CD4-positive, alpha-beta memory T cell (primary cell): ENCODE measurements at regions not wholly inside any gene's neighbourhood (a gene's known extent, or its start where the extent isn't known, plus 50 kb on each side); places are given as distances from the start of the nearest gene placed in this dataset.

Experiments used
- CTCF ChIA-PET: fragments of 350-600 bp; sonication (Branson Sonifier 250); formaldehyde crosslinking; loops from one replicate; lab custom pipeline; 2021; ENCODE audit warnings: inconsistent platforms; ENCODE audit not compliant: partially characterized antibody; lab: Charles Lee
- POLR2A ChIA-PET: fragments of 350-600 bp; sonication (Branson Sonifier 250); formaldehyde crosslinking; loops from one replicate; lab custom pipeline; 2021; ENCODE audit not compliant: partially characterized antibody; lab: Charles Lee
- DNase-seq, 5 donors: peaks; one replicate each; pipeline versions ENCODE4 v3.0.0 to v3.0.0-alpha.2; 2020 to 2022; ENCODE audit warnings: mixed read lengths in 1 of 5
- H3K27ac ChIP-seq: one replicate; pipeline ENCODE4 v1.7.0; 2013; ENCODE audit warnings: low read depth, low read length
- H3K27me3 ChIP-seq: 2 replicates; pipeline ENCODE4 v1.7.0; 2013; ENCODE audit warnings: mild to moderate bottlenecking, low read length, moderate library complexity; ENCODE audit not compliant: insufficient read depth
- H3K36me3 ChIP-seq: 2 replicates; pipeline ENCODE4 v1.7.0; 2013; ENCODE audit warnings: mild to moderate bottlenecking, low read length, moderate library complexity; ENCODE audit not compliant: insufficient read depth
- H3K4me1 ChIP-seq: 2 replicates; pipeline ENCODE4 v1.7.0; 2013; ENCODE audit warnings: mild to moderate bottlenecking, low read length, moderate library complexity; ENCODE audit not compliant: insufficient read depth
- H3K4me3 ChIP-seq, 2 donors: one replicate each; pipeline ENCODE4 v1.7.0; 2013; ENCODE audit warnings: low read length in 2 of 2, mild to moderate bottlenecking in 1 of 2
- H3K9me3 ChIP-seq, 2 donors: one replicate each; pipeline ENCODE4 v1.7.0; 2013; ENCODE audit warnings: low read length in 2 of 2, control low read depth in 1 of 2; ENCODE audit not compliant: control insufficient read depth in 1 of 2
- H3K27ac Mint-ChIP-seq, 7 donors: one replicate each; pipeline ENCODE4 v1.8.0; 2020 to 2021; ENCODE audit warnings: mixed read lengths in 7 of 7, mild to moderate bottlenecking in 6 of 7, inconsistent platforms in 3 of 7, moderate library complexity in 3 of 7
- H3K27me3 Mint-ChIP-seq, 2 donors: one replicate each; pipeline ENCODE4 v1.8.0; 2020 to 2021; ENCODE audit warnings: mixed read lengths in 2 of 2
- H3K36me3 Mint-ChIP-seq, 2 donors: one replicate each; pipeline ENCODE4 v1.8.0; 2020 to 2021; ENCODE audit warnings: mixed read lengths in 2 of 2, inconsistent platforms in 1 of 2, mild to moderate bottlenecking in 1 of 2
- H3K4me1 Mint-ChIP-seq, 4 donors: one replicate each; pipeline ENCODE4 v1.8.0; 2020 to 2021; ENCODE audit warnings: mixed read lengths in 4 of 4, mild to moderate bottlenecking in 1 of 4
- H3K4me3 Mint-ChIP-seq, 8 donors: one replicate each; pipeline ENCODE4 v1.8.0; 2020 to 2021; ENCODE audit warnings: mixed read lengths in 8 of 8, mild to moderate bottlenecking in 7 of 8, moderate library complexity in 6 of 8, inconsistent platforms in 3 of 8
- H3K9me3 Mint-ChIP-seq, 8 donors: one replicate each; pipeline ENCODE4 v1.8.0; 2020 to 2021; ENCODE audit warnings: mixed read lengths in 8 of 8, mild to moderate bottlenecking in 5 of 8, inconsistent platforms in 3 of 8, moderate library complexity in 1 of 8
- intact Hi-C: fragments of 100-400 bp; cut with micrococcal nuclease; formaldehyde crosslinking; loops from one replicate; pipeline ENCODE4 v1.15.1; 2023

- H3K27ac Mint-ChIP-seq = no peak overlapping the region
- POLR2A ChIA-PET = interaction anchor here (1.4 kb wide), 1 partner anchor 108 kb away, joined by 5 read pairs; the partner anchor contains the start of gene SLC4A7
- intact Hi-C loops = loop anchor here (5.0 kb wide), 3 partner anchors 39 to 111 kb away; partner anchors contain the start of gene SLC4A7
- peaks cover 25 to 52% (median 39%) of the 10 kb centered on the region in 4 donors for H3K4me1 Mint-ChIP-seq
- no peak overlapping the region for H3K4me3 Mint-ChIP-seq
- no peak for DNase-seq
- no peak overlapping the region for H3K4me3 ChIP-seq
- peaks cover 30% of the 10 kb centered on the region for H3K4me1 ChIP-seq
- H3K27me3 ChIP-seq = no peaks in the 10 kb centered on the region
- no peaks in the 10 kb centered on the region for H3K36me3 Mint-ChIP-seq
- H3K36me3 ChIP-seq = no peaks in the 10 kb centered on the region
- no peaks in the 10 kb centered on the region for H3K9me3 ChIP-seq
- no peak overlapping the region for H3K27ac ChIP-seq
- CTCF ChIA-PET = no interaction called here
- H3K9me3 Mint-ChIP-seq = no peaks in the 10 kb centered on the region
- H3K27me3 Mint-ChIP-seq = no peaks in the 10 kb centered on the region
Measured at GRCh38 chr3:27593173-27593572, 109.0 kb upstream of the SLC4A7 start.

DNA sequence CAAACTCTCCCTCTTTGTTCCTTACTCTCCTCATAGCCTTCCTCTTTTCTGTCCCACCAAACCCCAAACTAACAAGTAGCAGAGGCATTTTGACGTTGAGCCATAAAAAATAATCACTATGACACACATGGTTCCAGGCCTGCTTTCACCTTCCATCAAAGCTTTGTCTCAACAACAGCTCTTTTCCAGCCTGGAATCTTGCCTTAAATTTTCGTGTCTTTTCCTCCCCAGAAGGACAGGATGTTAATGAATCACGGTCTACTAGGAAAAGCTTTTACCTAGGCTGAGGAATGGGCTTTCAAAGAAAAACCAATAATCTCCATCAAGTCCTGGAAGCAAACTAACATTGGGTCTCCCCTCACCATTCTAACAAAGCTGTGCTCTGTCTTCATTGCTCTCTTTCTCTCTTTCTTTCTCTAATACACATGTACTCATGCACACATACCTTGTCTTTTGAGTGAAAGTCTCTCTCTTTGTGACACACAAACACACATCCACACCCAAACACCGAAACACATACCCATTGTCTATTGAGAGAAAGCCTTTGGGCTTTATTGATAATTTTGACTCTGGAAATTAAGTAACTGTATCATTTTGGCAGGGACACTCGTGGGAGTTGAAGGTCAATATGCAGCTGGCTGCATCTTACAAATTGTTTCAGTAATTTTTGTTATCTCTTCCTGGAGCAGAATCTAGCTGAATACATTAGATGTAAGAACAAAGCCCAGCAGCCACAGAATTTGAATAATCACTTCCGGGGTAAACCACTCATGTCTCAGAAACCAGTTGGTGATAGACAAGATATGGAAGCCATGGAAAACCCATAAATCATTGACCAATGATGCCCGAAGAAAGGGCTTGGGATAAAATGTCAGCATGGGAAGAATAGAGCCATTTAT lies 107.4 kb upstream of the SLC4A7 start:
- H3K4me1 Mint-ChIP-seq = peaks cover 25 to 46% (median 38%) of the 10 kb centered on the region in 4 donors
- Histone ChIP-seq H3K9me3 (no peaks in the 10 kb centered on the region), H3K4me1 (peaks cover 30% of the 10 kb centered on the region), H3K4me3 (no peak overlapping the region), H3K27ac (no peak overlapping the region), H3K27me3 (no peaks in the 10 kb centered on the region), H3K36me3 (no peaks in the 10 kb centered on the region)
- peak in 4 of 5 donors; percentile 29 to 42 (median 32) for DNase-seq
- H3K4me3 Mint-ChIP-seq = peak overlapping the region in 7 of 8 donors; percentile 0 to 70 (median 55)
- no peaks in the 10 kb centered on the region for H3K36me3 Mint-ChIP-seq
- no peaks in the 10 kb centered on the region for H3K9me3 Mint-ChIP-seq
- ChIA-PET POLR2A (interaction anchor here (1.2 to 2.8 kb wide), 5 partner anchors 41 to 112 kb away, joined by 3 to 18 read pairs (median 5); partner anchors contain the start of gene SLC4A7), CTCF (interaction anchor here (1.0 to 2.7 kb wide), 4 partner anchors 13 to 88 kb away, joined by 3 to 7 read pairs (median 4); no protein-coding TSS in a partner anchor)
- intact Hi-C loops = loop anchor here (5.0 kb wide), 3 partner anchors 41 to 109 kb away; partner anchors contain the start of gene SLC4A7
- no peaks in the 10 kb centered on the region for H3K27me3 Mint-ChIP-seq
- H3K27ac Mint-ChIP-seq = peak overlapping the region; percentile 58 to 86 (median 71)

- H3K36me3 ChIP-seq = no peaks in the 10 kb centered on the region
- H3K27ac ChIP-seq = no peak overlapping the region
- DNase-seq = no peak
- H3K27ac Mint-ChIP-seq = peak overlapping the region; percentile 53 to 89 (median 65)
- H3K4me3 Mint-ChIP-seq = peak overlapping the region in 6 of 8 donors; percentile 39 to 70 (median 58)
- no peaks in the 10 kb centered on the region for H3K27me3 ChIP-seq
- H3K4me3 ChIP-seq = no peak overlapping the region
- no peaks in the 10 kb centered on the region for H3K9me3 Mint-ChIP-seq
- H3K27me3 Mint-ChIP-seq = no peaks in the 10 kb centered on the region
- intact Hi-C loops = loop anchor here (5.0 kb wide), 3 partner anchors 42 to 108 kb away; partner anchors contain the start of gene SLC4A7
- H3K4me1 Mint-ChIP-seq = peaks cover 25 to 37% (median 32%) of the 10 kb centered on the region in 4 donors
- ChIA-PET CTCF (interaction anchor here (1.0 to 2.7 kb wide), 4 partner anchors 13 to 89 kb away, joined by 3 to 7 read pairs (median 4); no protein-coding TSS in a partner anchor), POLR2A (interaction anchor here (1.2 to 2.8 kb wide), 5 partner anchors 42 to 111 kb away, joined by 3 to 18 read pairs (median 5); partner anchors contain the start of gene SLC4A7)
- peaks cover 30% of the 10 kb centered on the region for H3K4me1 ChIP-seq
- no peaks in the 10 kb centered on the region for H3K9me3 ChIP-seq
- no peaks in the 10 kb centered on the region for H3K36me3 Mint-ChIP-seq
Measured at GRCh38 chr3:27590437-27591298, 106.5 kb upstream of the SLC4A7 start.

GRCh38 chr3:27589795-27590194 lies 105.6 kb upstream of the SLC4A7 start:
- Histone ChIP-seq H3K4me3 (no peak overlapping the region), H3K27ac (no peak overlapping the region), H3K9me3 (no peaks in the 10 kb centered on the region), H3K27me3 (no peaks in the 10 kb centered on the region), H3K36me3 (no peaks in the 10 kb centered on the region), H3K4me1 (peaks cover 30% of the 10 kb centered on the region)
- Mint-ChIP-seq H3K27ac (peak overlapping the region in 6 of 7 donors; percentile 2 to 85 (median 56)), H3K4me3 (peak overlapping the region in 6 of 8 donors; percentile 40 to 70 (median 55)), H3K27me3 (no peaks in the 10 kb centered on the region), H3K9me3 (no peaks in the 10 kb centered on the region), H3K4me1 (peaks cover 25 to 36% (median 30%) of the 10 kb centered on the region in 4 donors), H3K36me3 (no peaks in the 10 kb centered on the region)
- ChIA-PET CTCF (interaction anchor here (1.4 to 2.7 kb wide), 2 partner anchors 69 to 90 kb away, joined by 3 to 7 read pairs; no protein-coding TSS in a partner anchor), POLR2A (interaction anchor here (0.9 to 2.8 kb wide), 3 partner anchors 43 to 105 kb away, joined by 3 to 18 read pairs (median 3); partner anchors contain the start of gene SLC4A7)
- DNase-seq = no peak
- intact Hi-C loops = loop anchor here (5.0 kb wide), 3 partner anchors 43 to 107 kb away; partner anchors contain the start of gene SLC4A7

DNA sequence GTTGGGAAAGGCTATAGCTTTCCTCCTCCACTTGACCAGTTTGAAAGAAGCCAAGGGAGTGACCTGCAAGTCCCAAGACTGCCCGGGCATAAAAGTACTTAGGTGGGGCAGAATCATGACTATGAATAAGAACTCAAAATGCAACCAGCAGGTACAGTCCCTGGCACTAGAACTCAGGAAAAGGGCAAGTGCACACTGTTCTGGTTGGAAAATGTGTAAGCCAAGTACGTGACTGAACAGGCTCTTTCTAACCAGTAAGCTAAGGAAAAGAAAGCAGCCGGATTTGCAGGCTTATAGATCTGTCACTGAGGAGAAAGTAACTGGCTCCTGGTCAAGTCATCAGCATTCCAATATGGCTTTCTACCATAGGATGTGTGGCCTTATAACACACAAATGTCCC lies 101.2 kb upstream of the SLC4A7 start:
- H3K9me3 Mint-ChIP-seq = no peaks in the 10 kb centered on the region
- Histone ChIP-seq H3K4me3 (no peak overlapping the region), H3K9me3 (no peaks in the 10 kb centered on the region), H3K27me3 (no peaks in the 10 kb centered on the region), H3K4me1 (peaks cover 11% of the 10 kb centered on the region), H3K36me3 (no peaks in the 10 kb centered on the region), H3K27ac (no peak overlapping the region)
- H3K27ac Mint-ChIP-seq = no peak overlapping the region
- no peaks in the 10 kb centered on the region for H3K36me3 Mint-ChIP-seq
- CTCF ChIA-PET = no interaction called here
- no peak overlapping the region for H3K4me3 Mint-ChIP-seq
- no peaks in the 10 kb centered on the region for H3K27me3 Mint-ChIP-seq
- H3K4me1 Mint-ChIP-seq = peaks cover 7 to 11% (median 9%) of the 10 kb centered on the region in 4 donors
- no peak for DNase-seq
- intact Hi-C loops = no loop called here
- POLR2A ChIA-PET = no interaction called here

DNA sequence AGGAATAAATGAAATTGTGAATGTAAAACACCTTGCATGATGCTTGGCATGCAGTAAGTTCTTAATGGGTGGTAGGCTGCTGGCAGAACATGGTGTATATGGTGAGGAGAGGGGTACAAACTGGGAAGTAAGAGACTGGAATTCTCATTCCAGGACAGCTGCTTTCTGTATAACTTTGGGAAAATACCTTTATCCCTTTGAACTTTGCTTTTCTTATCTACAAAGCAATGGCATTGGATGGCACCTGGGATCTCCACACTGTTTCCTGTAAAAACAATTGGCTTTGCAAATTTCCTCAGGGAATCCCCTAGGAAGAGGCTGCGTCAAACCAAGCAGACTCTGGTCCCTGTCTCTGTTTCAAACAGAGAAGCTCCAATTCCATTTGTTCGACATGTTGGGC lies 100.7 kb upstream of the SLC4A7 start:
- no peak overlapping the region for H3K4me3 ChIP-seq
- no peak for DNase-seq
- H3K27me3 ChIP-seq = no peaks in the 10 kb centered on the region
- H3K4me1 ChIP-seq = peaks cover 5% of the 10 kb centered on the region
- H3K4me3 Mint-ChIP-seq = no peak overlapping the region
- H3K9me3 Mint-ChIP-seq = no peaks in the 10 kb centered on the region
- ChIA-PET POLR2A (no interaction called here), CTCF (no interaction called here)
- H3K27ac ChIP-seq = no peak overlapping the region
- no peaks in the 10 kb centered on the region for H3K27me3 Mint-ChIP-seq
- peaks cover 2 to 6% (median 4%) of the 10 kb centered on the region in 4 donors for H3K4me1 Mint-ChIP-seq
- intact Hi-C loops = no loop called here
- no peaks in the 10 kb centered on the region for H3K36me3 Mint-ChIP-seq
- no peak overlapping the region for H3K27ac Mint-ChIP-seq
- H3K9me3 ChIP-seq = no peaks in the 10 kb centered on the region
- no peaks in the 10 kb centered on the region for H3K36me3 ChIP-seq
